Non-pigmented ciliary epithelial cell (primary cell): ENCODE measurements at regions not wholly inside any gene's neighbourhood (a gene's known extent, or its start where the extent isn't known, plus 50 kb on each side); places are given as distances from the start of the nearest gene placed in this dataset.

Source experiments
- DNase-seq: peaks from one replicate; pipeline ENCODE4 v3.0.0-alpha.2; 2010; ENCODE audit warnings: low read depth

GRCh38 chr10:83871187-83872081, 267.9 kb upstream of the GHITM start:
- DNase-seq: peak; percentile 5

- no peak for DNase-seq
Measured at GRCh38 chr10:83880252-83880791, 259.0 kb upstream of the GHITM start.

GRCh38 chr10:83881661-83882060, 257.6 kb upstream of the GHITM start:
- no peak for DNase-seq

- no peak for DNase-seq
Measured at GRCh38 chr10:83886871-83887270, 252.4 kb upstream of the GHITM start.

- no peak for DNase-seq
Measured at GRCh38 chr10:83892737-83893136, 246.6 kb upstream of the GHITM start.

- no peak for DNase-seq
Measured at GRCh38 chr10:83896219-83896618, 243.1 kb upstream of the GHITM start.

- DNase-seq: no peak
Measured at GRCh38 chr10:83897626-83898025, 241.7 kb upstream of the GHITM start.

- DNase-seq: no peak
Measured at GRCh38 chr10:83908506-83908905, 230.8 kb upstream of the GHITM start.

- DNase-seq: no peak
Measured at GRCh38 chr10:83909001-83909400, 230.3 kb upstream of the GHITM start.

GRCh38 chr10:83915801-83916200, 223.5 kb upstream of the GHITM start:
- DNase-seq: no peak

GRCh38 chr10:83917537-83918506, 221.5 kb upstream of the GHITM start:
- DNase-seq: no peak

GRCh38 chr10:83919187-83919586, 220.1 kb upstream of the GHITM start:
- no peak for DNase-seq

- DNase-seq: no peak
Measured at GRCh38 chr10:83921984-83922860, 217.1 kb upstream of the GHITM start.

- no peak for DNase-seq
Measured at GRCh38 chr10:83925133-83925532, 214.2 kb upstream of the GHITM start.

- DNase-seq: no peak
Measured at GRCh38 chr10:83926606-83927005, 212.7 kb upstream of the GHITM start.

GRCh38 chr10:83927166-83927565, 212.1 kb upstream of the GHITM start:
- no peak for DNase-seq

- no peak for DNase-seq
Measured at GRCh38 chr10:83929399-83929798, 209.9 kb upstream of the GHITM start.

GRCh38 chr10:83931669-83932068, 207.6 kb upstream of the GHITM start:
- DNase-seq: no peak

GRCh38 chr10:83932245-83932644, 207.1 kb upstream of the GHITM start:
- DNase-seq: no peak

GRCh38 chr10:83934062-83934461, 205.2 kb upstream of the GHITM start:
- no peak for DNase-seq

- DNase-seq: no peak
Measured at GRCh38 chr10:83934641-83935338, 204.5 kb upstream of the GHITM start.
